A549 (cell line): ENCODE measurements at regions not wholly inside any gene's neighbourhood (a gene's known extent, or its start where the extent isn't known, plus 50 kb on each side); places are given as distances from the start of the nearest gene placed in this dataset.

Experiments
- ATAC-seq, 2 experiments: fragments of 200-7000 bp in 1 of 2; fragments of >200 bp in 1 of 2; cut with Nextera tagmentation in 1 of 2; cut with Tn5 transposase in 1 of 2; 3 replicates each; pipeline versions ENCODE4 v1.8.0 to v1.9.1; 2018 to 2020; ENCODE audit warnings: mild to moderate bottlenecking in 1 of 2, moderate library complexity in 1 of 2
- CTCF ChIA-PET: fragments of 300-600 bp; sonication (Branson Sonifier 250); formaldehyde crosslinking; extraction: SDS; loops from one replicate; lab custom pipeline; 2021; ENCODE audit warnings: antibody characterized with exemption, inconsistent platforms; lab: Yijun Ruan, JAX
- POLR2A ChIA-PET: fragments of 350-600 bp; formaldehyde crosslinking; extraction: SDS; loops from one replicate; lab custom pipeline; 2021; ENCODE audit warnings: antibody characterized with exemption, inconsistent platforms; lab: Yijun Ruan, JAX
- DNase-seq, 2 experiments: peaks; one replicate each; pipeline versions ENCODE4 v3.0.0 to v3.0.0-alpha.2; 2011 to 2016; ENCODE audit warnings: low read depth in 1 of 2, low spot score in 1 of 2
- FAIRE-seq: peaks from 2 replicates; lab custom pipeline; 2011; peaks lifted over from hg19 to GRCh38; lab: Jason Lieb, UNC
- H3K27ac ChIP-seq, 2 experiments: fragments of >200 bp; sonication (Bioruptor Twin); formaldehyde crosslinking; 3 replicates each; pipeline ENCODE4 v1.5.1; 2016 to 2017
- H3K4me1 ChIP-seq: fragments of >200 bp; sonication (Bioruptor Twin); formaldehyde crosslinking; 3 replicates; pipeline ENCODE4 v1.6.1; 2016
- H3K4me2 ChIP-seq: fragments of >200 bp; sonication (Bioruptor Twin); formaldehyde crosslinking; 3 replicates; pipeline ENCODE4 v1.6.1; 2016
- H3K4me3 ChIP-seq: fragments of >200 bp; sonication (Bioruptor Twin); formaldehyde crosslinking; 3 replicates; pipeline ENCODE4 v1.5.1; 2016
- H3K9me3 ChIP-seq: fragments of >200 bp; sonication (Bioruptor Twin); formaldehyde crosslinking; 3 replicates; pipeline ENCODE4 v1.6.1; 2016
- CEBPB ChIP-seq, 2 experiments: fragments of >200 bp in 1 of 2; sonication (Bioruptor Twin) in 1 of 2; formaldehyde crosslinking in 1 of 2; IDR thresholded peaks; 2 replicates each; pipeline ENCODE4 v1.6.1; 2012 to 2016
- CTCF ChIP-seq: fragments of >200 bp; sonication (Bioruptor Twin); formaldehyde crosslinking; IDR thresholded peaks from 3 replicates; pipeline ENCODE4 v1.5.1; 2016
- FOSL2 ChIP-seq, 2 experiments: fragments of 450-650 bp in 1 of 2; fragments of >200 bp in 1 of 2; sonication (Bioruptor Twin) in 1 of 2; formaldehyde crosslinking; IDR thresholded peaks; 2 replicates each; pipeline versions ENCODE4 v1.5.0 to v1.6.1; 2016 to 2020; ENCODE audit warnings: mild to moderate bottlenecking in 1 of 2, moderate library complexity in 1 of 2
- HOXB13 ChIP-seq: fragments of 250-450 bp; sonication (Bioruptor Pico); IDR thresholded peaks from 2 replicates; pipeline ENCODE4 v1.5.0; 2020; ENCODE audit warnings: low read depth, mild to moderate bottlenecking, moderate library complexity
- HOXB5 ChIP-seq: fragments of 250-450 bp; sonication (Bioruptor Pico); IDR thresholded peaks from 2 replicates; pipeline ENCODE4 v1.5.0; 2020; ENCODE audit warnings: mild to moderate bottlenecking, moderate library complexity
- MAFK ChIP-seq: fragments of 450-650 bp; IDR thresholded peaks from 2 replicates; pipeline ENCODE4 v1.6.1; 2014; ENCODE audit not compliant: partially characterized antibody
- MYC ChIP-seq: IDR thresholded peaks from 2 replicates; pipeline ENCODE4 v1.6.1; 2012; ENCODE audit warnings: mild to moderate bottlenecking, inconsistent platforms, low read length, improper control_type of control experiment, borderline replicate concordance
- POLR2A ChIP-seq: IDR thresholded peaks from 2 replicates; pipeline ENCODE4 v1.6.1; 2012; ENCODE audit warnings: mild to moderate bottlenecking, low read length
- REST ChIP-seq: fragments of 200-600 bp; sonication (generic); IDR thresholded peaks from 2 replicates; pipeline ENCODE4 v1.6.1; 2016; ENCODE audit warnings: antibody characterized with exemption, mild to moderate bottlenecking, moderate library complexity
- TFCP2L1 ChIP-seq: fragments of 250-450 bp; sonication (Bioruptor Pico); IDR thresholded peaks from 2 replicates; pipeline ENCODE4 v1.5.0; 2021; ENCODE audit warnings: mild to moderate bottlenecking
- ZC3H11A ChIP-seq: fragments of 450-650 bp; IDR thresholded peaks from 2 replicates; pipeline ENCODE4 v1.6.1; 2014; ENCODE audit warnings: antibody characterized with exemption, mild to moderate bottlenecking
- ZSCAN20 ChIP-seq: fragments of 250-450 bp; sonication (Bioruptor Pico); IDR thresholded peaks from 2 replicates; pipeline ENCODE4 v1.8.0; 2022; ENCODE audit warnings: mild to moderate bottlenecking, moderate library complexity
- WGBS: methylation state at CpG from one replicate; pipeline ENCODE4 v1.1.6; 2017; ENCODE audit errors: missing lambda C conversion rate; 5-methylcytosine and 5-hydroxymethylcytosine counted together
- TF ChIP-seq, protein P1 (sequence below): fragments of 450-650 bp; IDR thresholded peaks from 2 replicates; pipeline ENCODE4 v1.6.1; 2014; ENCODE audit warnings: antibody characterized with exemption

GRCh38 chr11:119991022-119991404 lies 146.9 kb downstream of the TRIM29 start (continued):
- TF ChIP-seq REST (no peak), TFCP2L1 (CRISPR knock-in tag) (no peak), HOXB5 (CRISPR knock-in tag) (no peak), MAFK (no peak), POLR2A (no peak), ZSCAN20 (CRISPR knock-in tag) (no peak), HOXB13 (no peak), ZC3H11A (no peak)

DNA sequence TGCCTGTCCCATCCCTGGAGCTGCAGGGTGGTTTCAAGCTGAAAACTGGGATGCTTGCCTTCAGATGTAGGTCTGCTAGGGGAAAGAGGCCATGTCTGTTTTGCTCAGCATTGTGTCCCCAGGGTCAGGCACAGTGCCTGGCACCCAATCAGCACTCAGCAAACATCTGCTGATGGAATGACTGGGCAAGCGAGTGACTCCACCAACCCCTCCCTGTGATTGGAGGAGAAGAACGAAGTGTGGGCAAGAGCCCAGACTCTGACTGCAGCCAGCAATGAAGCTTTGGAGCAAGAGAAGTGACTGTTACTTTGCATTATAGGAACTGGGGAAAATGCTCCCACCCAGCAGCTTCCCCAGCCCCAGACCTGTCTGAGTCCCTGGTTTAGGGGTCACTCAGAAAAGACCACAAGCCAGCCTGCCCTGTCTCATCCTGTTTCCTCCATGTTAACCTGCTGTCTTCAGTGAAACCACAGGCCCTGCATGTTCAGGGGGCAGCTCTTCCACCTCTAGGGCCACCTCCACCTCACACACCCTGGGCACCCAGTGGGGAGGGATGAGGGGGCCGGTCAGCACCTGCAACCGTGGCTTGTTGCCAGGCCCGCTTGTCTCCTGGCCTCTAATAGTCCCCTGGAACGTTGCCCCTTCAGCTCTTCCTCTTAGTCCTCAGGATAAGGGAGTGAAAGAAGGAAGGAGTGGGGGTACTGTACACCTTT lies 147.4 kb downstream of the TRIM29 start:
- no peak overlapping the region for H3K4me2 ChIP-seq
- ChIA-PET CTCF (interaction anchor here (0.6 to 1.7 kb wide), 3 partner anchors 22 to 388 kb away, joined by 3 to 5 read pairs (median 4); no protein-coding TSS in a partner anchor), POLR2A (no interaction called here)
- FAIRE-seq = no peak
- TF ChIP-seq, protein P1, sequence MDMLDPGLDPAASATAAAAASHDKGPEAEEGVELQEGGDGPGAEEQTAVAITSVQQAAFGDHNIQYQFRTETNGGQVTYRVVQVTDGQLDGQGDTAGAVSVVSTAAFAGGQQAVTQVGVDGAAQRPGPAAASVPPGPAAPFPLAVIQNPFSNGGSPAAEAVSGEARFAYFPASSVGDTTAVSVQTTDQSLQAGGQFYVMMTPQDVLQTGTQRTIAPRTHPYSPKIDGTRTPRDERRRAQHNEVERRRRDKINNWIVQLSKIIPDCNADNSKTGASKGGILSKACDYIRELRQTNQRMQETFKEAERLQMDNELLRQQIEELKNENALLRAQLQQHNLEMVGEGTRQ = no peak
- TF ChIP-seq FOSL2 (IDR thresholded peaks at IDR 0.05) (no peak), FOSL2 (CRISPR knock-in tag; IDR thresholded peaks at IDR 0.05) (no peak), HOXB5 (CRISPR knock-in tag) (no peak), CEBPB (IDR thresholded peaks at IDR 0.05) (no peak), CTCF (no peak), REST (no peak), TFCP2L1 (CRISPR knock-in tag) (no peak), MYC (no peak)
- no peaks in the 10 kb centered on the region for H3K4me1 ChIP-seq
- WGBS = 20% methylated on average over 5 of the region's 6 CpGs
- no peak overlapping the region for H3K4me3 ChIP-seq
- no peak for DNase-seq
- ATAC-seq = no peak
- H3K9me3 ChIP-seq = no peaks in the 10 kb centered on the region
- H3K27ac ChIP-seq = no peak overlapping the region
